Left lobe of liver (tissue), 2 donors: ENCODE measurements at regions not wholly inside any gene's neighbourhood (a gene's known extent, or its start where the extent isn't known, plus 50 kb on each side); places are given as distances from the start of the nearest gene placed in this dataset.

Source experiments
- ATAC-seq: fragments of 200-7000 bp; cut with Tn5 transposase; one replicate; pipeline ENCODE4 v1.9.1; 2020; ENCODE audit warnings: mild to moderate bottlenecking, moderate library complexity
- DNase-seq: peaks from one replicate; pipeline ENCODE4 v3.0.0-alpha.2; 2020; ENCODE audit warnings: low spot score
- donor health status: DM: no; HTN: no; CAD: no; lungs with moderate emphysema.
- donor health status: DM: no; HTN: yes; CAD: no.

GRCh38 chr5:107325866-107326265 is 344.9 kb downstream of the EFNA5 start:
- DNase-seq, result no peak

DNA sequence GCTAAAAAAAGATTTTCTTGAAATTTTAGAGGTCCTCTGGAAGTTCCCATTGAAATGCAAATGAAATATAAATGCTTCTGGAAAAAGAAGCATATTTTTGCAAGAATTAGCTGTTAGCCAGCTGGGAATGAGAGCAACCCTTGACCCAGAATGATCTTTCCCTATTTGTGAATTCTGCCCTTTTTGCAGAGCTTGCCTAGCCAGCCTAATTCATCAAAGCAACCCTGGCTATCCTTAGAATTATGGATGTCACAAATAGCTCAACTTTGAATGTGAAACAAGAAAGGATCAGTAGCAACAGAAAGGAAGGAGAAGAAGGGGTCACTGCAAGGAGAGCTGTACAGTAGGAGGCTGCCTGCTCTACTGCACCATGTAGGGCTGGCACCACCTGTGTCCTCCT is 345.9 kb downstream of the EFNA5 start:
- DNase-seq (no peak), ATAC-seq (no peak)

More at GRCh38 chr5:107325866-107326265, 344.9 kb downstream of the EFNA5 start:
- no peak for ATAC-seq

GRCh38 chr5:107324071-107324470 is 346.7 kb downstream of the EFNA5 start:
- no peak for DNase-seq
- no peak for ATAC-seq

DNA sequence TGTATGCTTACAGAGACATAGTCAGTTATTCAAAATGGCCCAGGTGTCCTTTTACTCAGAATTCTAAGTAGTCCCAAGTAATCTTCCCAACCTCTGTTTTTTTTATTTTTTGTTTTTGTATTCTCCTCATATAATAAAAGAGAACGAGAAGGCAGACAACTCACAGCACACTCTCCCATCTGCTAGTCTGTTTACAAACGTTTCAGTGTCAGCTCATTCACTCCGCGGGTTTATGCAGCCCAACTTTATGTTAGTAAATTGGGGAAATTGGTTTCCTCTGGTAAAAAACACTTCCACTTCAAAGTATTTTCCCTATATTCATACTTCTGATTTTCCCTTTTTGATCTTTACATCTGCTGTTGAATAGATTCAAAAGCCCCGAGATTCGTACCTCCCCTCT is 347.2 kb downstream of the EFNA5 start:
- ATAC-seq, result no peak
- no peak for DNase-seq

GRCh38 chr5:107322936-107323335 is 347.8 kb downstream of the EFNA5 start:
- DNase-seq (no peak), ATAC-seq (no peak)

- ATAC-seq, result no peak
- no peak for DNase-seq
Observed at GRCh38 chr5:107321906-107322305, 348.8 kb downstream of the EFNA5 start.

- ATAC-seq (no peak), DNase-seq (no peak)
Observed at GRCh38 chr5:107320846-107321245, 349.9 kb downstream of the EFNA5 start.

DNA sequence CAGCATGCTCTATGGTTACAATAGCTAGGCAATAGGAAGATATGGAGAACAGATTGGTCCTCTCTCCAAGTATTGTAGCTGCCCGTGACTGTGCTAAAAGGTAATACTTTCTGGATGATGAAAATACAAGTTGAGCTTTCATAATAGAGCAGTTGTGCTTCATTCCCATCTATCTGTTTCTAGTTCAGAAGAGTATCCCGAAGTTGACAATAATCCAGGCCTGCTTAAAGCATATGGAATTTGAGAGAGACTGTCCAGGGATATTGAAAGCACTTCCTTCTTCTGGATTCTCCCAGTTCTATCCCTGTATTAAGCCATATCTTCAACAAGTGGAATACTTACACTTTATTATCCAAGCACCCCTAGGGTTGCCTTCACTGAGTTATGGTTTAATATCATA is 350.4 kb downstream of the EFNA5 start:
- ATAC-seq (no peak), DNase-seq (no peak)

DNA sequence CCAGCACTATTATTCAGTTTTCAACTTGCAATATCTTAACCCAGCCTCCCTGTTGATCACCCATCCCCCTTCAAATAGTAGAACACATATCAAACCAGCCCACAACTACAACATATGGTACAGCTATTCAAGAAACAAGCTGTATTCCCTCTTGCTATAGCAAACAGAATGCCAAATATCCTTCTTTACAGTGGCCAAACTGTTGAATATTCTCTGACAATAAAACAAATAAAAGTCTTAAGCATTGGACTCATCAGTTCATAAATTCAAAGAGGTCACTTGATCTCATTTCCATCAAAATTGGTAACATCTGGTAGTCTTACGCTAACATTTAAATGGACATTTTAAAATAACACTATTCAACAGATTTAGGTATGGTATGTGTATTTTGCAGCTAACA is 350.8 kb downstream of the EFNA5 start:
- ATAC-seq (no peak), DNase-seq (no peak)

GRCh38 chr5:107314330-107314729 is 356.4 kb downstream of the EFNA5 start:
- ATAC-seq (no peak), DNase-seq (no peak)

DNA sequence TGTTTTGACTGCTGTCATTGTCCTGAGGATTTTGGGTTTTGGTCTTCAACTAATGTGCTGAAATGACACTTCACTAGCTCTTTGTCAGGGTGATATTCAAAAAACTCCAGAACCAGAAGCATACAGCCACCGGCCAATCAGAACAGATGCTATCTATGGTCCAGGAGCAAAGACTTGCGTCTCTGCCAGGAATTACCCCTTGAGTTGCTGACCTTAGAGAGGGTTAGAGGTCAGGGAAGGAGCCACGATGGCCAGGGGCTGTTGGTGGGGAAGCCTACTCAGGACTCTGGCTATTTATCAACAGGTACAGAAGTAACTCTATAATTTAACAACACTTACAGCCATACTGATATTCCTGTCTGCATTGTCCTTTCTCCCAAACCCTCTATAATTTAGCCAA is 356.8 kb downstream of the EFNA5 start:
- DNase-seq (no peak), ATAC-seq (no peak)

DNA sequence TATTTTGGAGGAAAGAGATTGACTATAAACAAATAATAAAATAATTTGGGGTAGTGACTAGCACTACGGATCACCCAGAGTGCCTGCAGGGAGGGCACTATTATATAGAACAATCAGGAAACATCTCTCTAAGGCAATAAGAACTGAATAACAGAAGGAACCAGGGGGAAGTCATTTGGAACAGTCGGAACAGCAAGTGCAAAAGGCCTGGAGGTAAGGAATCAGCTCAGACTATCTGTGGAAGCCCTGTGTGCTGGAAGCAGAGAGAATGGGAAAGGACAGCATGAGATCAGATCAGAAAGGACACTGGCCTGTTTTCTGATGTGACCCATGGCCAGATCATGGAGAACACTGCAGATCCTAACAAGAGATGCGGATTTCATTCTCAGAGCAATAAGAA is 357.6 kb downstream of the EFNA5 start:
- ATAC-seq (no peak), DNase-seq (no peak)

GRCh38 chr5:107310181-107310580 is 360.6 kb downstream of the EFNA5 start:
- DNase-seq (no peak), ATAC-seq (no peak)

DNA sequence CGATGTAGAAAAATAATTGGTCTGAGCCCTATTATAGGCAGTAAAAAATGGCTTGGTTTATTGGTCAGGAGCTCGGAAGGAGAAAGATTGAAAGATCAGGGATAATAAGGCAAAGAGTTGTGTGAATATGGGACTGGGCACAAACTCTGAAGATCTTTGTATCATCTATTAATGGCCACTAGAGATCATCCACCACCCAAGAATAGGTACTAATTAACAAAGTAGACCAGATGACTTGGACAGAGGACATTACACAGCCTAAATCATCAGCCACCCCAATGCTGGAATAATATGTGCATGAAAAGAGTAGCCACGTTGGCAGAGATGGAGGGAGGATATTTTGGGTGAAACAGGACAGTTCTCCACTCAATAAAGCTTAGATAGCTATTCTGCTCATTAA is 364.1 kb downstream of the EFNA5 start:
- ATAC-seq, result peak; percentile 41

GRCh38 chr5:107306002-107306401 is 364.7 kb downstream of the EFNA5 start:
- ATAC-seq (no peak), DNase-seq (no peak)

More for the DNA sequence above, 364.1 kb downstream of the EFNA5 start:
- DNase-seq, result no peak

DNA sequence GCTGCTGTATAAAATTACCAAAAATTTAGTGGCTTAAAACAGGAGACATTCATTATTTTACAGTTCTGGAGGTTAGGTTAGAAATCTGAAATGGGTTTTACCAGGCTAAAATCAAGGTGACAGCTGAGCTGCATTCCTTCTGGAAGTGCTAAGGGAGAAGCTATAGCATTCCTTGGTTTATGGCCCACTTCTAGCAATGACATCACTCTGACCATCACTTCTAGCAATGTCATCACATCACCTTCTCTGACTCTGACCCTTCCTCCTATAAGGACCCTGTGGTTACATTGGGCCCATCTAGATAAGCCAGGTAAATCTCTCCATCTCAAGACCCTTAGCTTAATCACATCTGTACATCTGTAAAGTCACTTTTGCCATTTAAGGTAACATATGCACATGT is 366.1 kb downstream of the EFNA5 start:
- ATAC-seq, result no peak
- DNase-seq, result no peak

- ATAC-seq (no peak), DNase-seq (no peak)
Observed at GRCh38 chr5:107303171-107303968, 367.4 kb downstream of the EFNA5 start.

GRCh38 chr5:107302441-107302840 is 368.3 kb downstream of the EFNA5 start:
- ATAC-seq, result no peak
- DNase-seq, result no peak

DNA sequence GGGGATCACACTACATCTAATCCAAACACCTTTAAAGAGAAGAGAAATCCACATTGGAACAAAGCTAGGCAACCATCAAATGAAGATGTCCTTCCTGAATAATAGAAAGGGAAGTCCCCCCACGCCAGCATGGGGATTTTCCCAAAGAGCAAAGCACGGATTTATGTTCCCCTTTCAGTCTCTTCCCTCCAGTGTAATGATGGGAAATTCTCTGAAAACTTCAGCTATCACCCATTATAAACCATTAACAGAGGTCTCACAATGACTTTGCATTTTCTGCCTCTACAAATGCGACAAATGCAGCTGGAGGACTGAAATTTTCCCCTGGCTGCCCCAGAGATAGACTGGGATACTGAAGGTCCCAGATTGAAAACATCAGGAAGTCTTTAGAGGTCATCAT is 368.7 kb downstream of the EFNA5 start:
- DNase-seq (no peak), ATAC-seq (no peak)

GRCh38 chr5:107300721-107301327 is 369.9 kb downstream of the EFNA5 start:
- DNase-seq (no peak), ATAC-seq (no peak)

- no peak for ATAC-seq
- no peak for DNase-seq
Observed at GRCh38 chr5:107296572-107296971, 374.2 kb downstream of the EFNA5 start.

DNA sequence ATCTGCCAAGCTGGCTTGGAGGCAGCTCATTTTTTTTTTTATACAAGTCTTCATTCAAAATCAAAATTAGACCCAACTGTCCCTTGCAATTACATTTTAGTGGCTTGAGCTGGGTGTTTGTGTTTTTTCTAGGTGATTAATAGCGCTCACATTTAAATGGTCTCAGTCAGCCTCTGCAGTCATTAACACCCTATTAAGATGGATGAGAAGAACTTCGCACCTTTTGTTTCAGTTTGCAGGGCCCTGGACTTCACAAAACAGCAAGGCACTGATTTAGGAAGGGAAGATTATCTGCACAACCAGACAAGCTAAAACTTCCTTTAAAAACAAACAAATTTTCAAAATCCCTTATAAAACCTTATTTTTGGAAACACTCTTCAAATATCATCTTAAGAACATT is 374.8 kb downstream of the EFNA5 start:
- DNase-seq, result no peak

GRCh38 chr5:107294669-107295068 is 376.1 kb downstream of the EFNA5 start:
- no peak for ATAC-seq
- DNase-seq, result no peak

More for the DNA sequence above, 374.8 kb downstream of the EFNA5 start:
- no peak for ATAC-seq
